H7 (cell line): ENCODE measurements at regions not wholly inside any gene's neighbourhood (a gene's known extent, or its start where the extent isn't known, plus 50 kb on each side); places are given as distances from the start of the nearest gene placed in this dataset.

Experiments used
- DNase-seq: peaks from one replicate; pipeline ENCODE4 v3.0.0; 2012
- H3K27me3 ChIP-seq: 2 replicates; pipeline ENCODE4 v1.6.0; 2011; ENCODE audit warnings: mild to moderate bottlenecking, low read length; ENCODE audit not compliant: control insufficient read depth, insufficient read depth
- H3K36me3 ChIP-seq: replicated peaks from 2 replicates; pipeline ENCODE4 v1.5.1; 2011; ENCODE audit warnings: low read length; ENCODE audit not compliant: control insufficient read depth, insufficient read depth
- H3K4me3 ChIP-seq: 2 replicates; pipeline ENCODE4 v1.5.1; 2011; ENCODE audit warnings: low read depth, mild to moderate bottlenecking, control low read depth, low read length, moderate library complexity; ENCODE audit not compliant: insufficient read depth

- Histone ChIP-seq H3K36me3 (no peaks in the 10 kb centered on the region), H3K4me3 (no peak overlapping the region), H3K27me3 (no peaks in the 10 kb centered on the region)
- DNase-seq, result no peak
These were observed 241.6 kb downstream of the BTBD3 start for GRCh38 chr20:12159261-12159660.

- no peaks in the 10 kb centered on the region for H3K27me3 ChIP-seq
- no peak overlapping the region for H3K4me3 ChIP-seq
- H3K36me3 ChIP-seq, result no peaks in the 10 kb centered on the region
- DNase-seq, result no peak
These were observed 244.0 kb downstream of the BTBD3 start for GRCh38 chr20:12161734-12162133.

GRCh38 chr20:12166053-12166717 lies 248.5 kb downstream of the BTBD3 start:
- no peak for DNase-seq
- H3K27me3 ChIP-seq, result no peaks in the 10 kb centered on the region

GRCh38 chr20:12170406-12170805 lies 252.7 kb downstream of the BTBD3 start:
- H3K36me3 ChIP-seq, result no peaks in the 10 kb centered on the region
- no peak for DNase-seq
- no peak overlapping the region for H3K4me3 ChIP-seq
- H3K27me3 ChIP-seq, result no peaks in the 10 kb centered on the region

More at GRCh38 chr20:12166053-12166717, 248.5 kb downstream of the BTBD3 start:
- Histone ChIP-seq H3K36me3 (no peaks in the 10 kb centered on the region), H3K4me3 (no peak overlapping the region)

- no peak overlapping the region for H3K4me3 ChIP-seq
- no peaks in the 10 kb centered on the region for H3K27me3 ChIP-seq
- no peaks in the 10 kb centered on the region for H3K36me3 ChIP-seq
- DNase-seq, result no peak
These were observed 254.3 kb downstream of the BTBD3 start for GRCh38 chr20:12171923-12172524.

- Histone ChIP-seq H3K27me3 (no peaks in the 10 kb centered on the region), H3K4me3 (no peak overlapping the region), H3K36me3 (no peaks in the 10 kb centered on the region)
- no peak for DNase-seq
These were observed 255.8 kb downstream of the BTBD3 start for GRCh38 chr20:12173347-12174012.

- Histone ChIP-seq H3K4me3 (no peak overlapping the region), H3K36me3 (no peaks in the 10 kb centered on the region), H3K27me3 (no peaks in the 10 kb centered on the region)
- DNase-seq, result no peak
These were observed 257.8 kb downstream of the BTBD3 start for GRCh38 chr20:12175538-12175937.

GRCh38 chr20:12177657-12178293 lies 260.1 kb downstream of the BTBD3 start:
- DNase-seq, result no peak
- Histone ChIP-seq H3K4me3 (no peak overlapping the region), H3K36me3 (no peaks in the 10 kb centered on the region), H3K27me3 (no peaks in the 10 kb centered on the region)

GRCh38 chr20:12179692-12180091 lies 262.0 kb downstream of the BTBD3 start:
- Histone ChIP-seq H3K27me3 (no peaks in the 10 kb centered on the region), H3K4me3 (no peak overlapping the region), H3K36me3 (no peaks in the 10 kb centered on the region)
- DNase-seq, result no peak

GRCh38 chr20:12180107-12180661 lies 262.5 kb downstream of the BTBD3 start:
- DNase-seq, result no peak
- Histone ChIP-seq H3K27me3 (no peaks in the 10 kb centered on the region), H3K36me3 (no peaks in the 10 kb centered on the region), H3K4me3 (no peak overlapping the region)

- Histone ChIP-seq H3K36me3 (no peaks in the 10 kb centered on the region), H3K27me3 (no peaks in the 10 kb centered on the region), H3K4me3 (no peak overlapping the region)
- DNase-seq, result no peak
These were observed 280.6 kb downstream of the BTBD3 start for GRCh38 chr20:12198281-12198680.

GRCh38 chr20:12199703-12200102 lies 282.0 kb downstream of the BTBD3 start:
- no peak for DNase-seq
- Histone ChIP-seq H3K4me3 (no peak overlapping the region), H3K27me3 (no peaks in the 10 kb centered on the region), H3K36me3 (no peaks in the 10 kb centered on the region)

- Histone ChIP-seq H3K4me3 (no peak overlapping the region), H3K27me3 (no peaks in the 10 kb centered on the region), H3K36me3 (no peaks in the 10 kb centered on the region)
- no peak for DNase-seq
These were observed 283.7 kb downstream of the BTBD3 start for GRCh38 chr20:12201289-12201991.

- Histone ChIP-seq H3K27me3 (no peaks in the 10 kb centered on the region), H3K36me3 (no peaks in the 10 kb centered on the region), H3K4me3 (no peak overlapping the region)
- no peak for DNase-seq
These were observed 285.7 kb downstream of the BTBD3 start for GRCh38 chr20:12203399-12203798.
